Panc1 (cell line): ENCODE measurements at regions not wholly inside any gene's neighbourhood (a gene's known extent, or its start where the extent isn't known, plus 50 kb on each side); places are given as distances from the start of the nearest gene placed in this dataset.

Source experiments
- CTCF ChIP-seq: fragments of 450-650 bp; IDR thresholded peaks from 2 replicates; pipeline ENCODE4 v1.5.1; 2017; ENCODE audit warnings: mild to moderate bottlenecking
- TF ChIP-seq, protein P1 (sequence below), 2 experiments: IDR thresholded peaks; 2 replicates each; pipeline ENCODE4 v1.6.1; 2011 to 2012; ENCODE audit warnings: low read depth in 2 of 2, control low read depth in 1 of 2, low read length in 1 of 2, mild to moderate bottlenecking in 1 of 2, moderate library complexity in 1 of 2; ENCODE audit not compliant: insufficient read depth in 1 of 2

GRCh38 chr1:195394567-195394966 is 1213.7 kb downstream of the KCNT2 start:
- no peak for TF ChIP-seq CTCF
- TF ChIP-seq, protein P1, sequence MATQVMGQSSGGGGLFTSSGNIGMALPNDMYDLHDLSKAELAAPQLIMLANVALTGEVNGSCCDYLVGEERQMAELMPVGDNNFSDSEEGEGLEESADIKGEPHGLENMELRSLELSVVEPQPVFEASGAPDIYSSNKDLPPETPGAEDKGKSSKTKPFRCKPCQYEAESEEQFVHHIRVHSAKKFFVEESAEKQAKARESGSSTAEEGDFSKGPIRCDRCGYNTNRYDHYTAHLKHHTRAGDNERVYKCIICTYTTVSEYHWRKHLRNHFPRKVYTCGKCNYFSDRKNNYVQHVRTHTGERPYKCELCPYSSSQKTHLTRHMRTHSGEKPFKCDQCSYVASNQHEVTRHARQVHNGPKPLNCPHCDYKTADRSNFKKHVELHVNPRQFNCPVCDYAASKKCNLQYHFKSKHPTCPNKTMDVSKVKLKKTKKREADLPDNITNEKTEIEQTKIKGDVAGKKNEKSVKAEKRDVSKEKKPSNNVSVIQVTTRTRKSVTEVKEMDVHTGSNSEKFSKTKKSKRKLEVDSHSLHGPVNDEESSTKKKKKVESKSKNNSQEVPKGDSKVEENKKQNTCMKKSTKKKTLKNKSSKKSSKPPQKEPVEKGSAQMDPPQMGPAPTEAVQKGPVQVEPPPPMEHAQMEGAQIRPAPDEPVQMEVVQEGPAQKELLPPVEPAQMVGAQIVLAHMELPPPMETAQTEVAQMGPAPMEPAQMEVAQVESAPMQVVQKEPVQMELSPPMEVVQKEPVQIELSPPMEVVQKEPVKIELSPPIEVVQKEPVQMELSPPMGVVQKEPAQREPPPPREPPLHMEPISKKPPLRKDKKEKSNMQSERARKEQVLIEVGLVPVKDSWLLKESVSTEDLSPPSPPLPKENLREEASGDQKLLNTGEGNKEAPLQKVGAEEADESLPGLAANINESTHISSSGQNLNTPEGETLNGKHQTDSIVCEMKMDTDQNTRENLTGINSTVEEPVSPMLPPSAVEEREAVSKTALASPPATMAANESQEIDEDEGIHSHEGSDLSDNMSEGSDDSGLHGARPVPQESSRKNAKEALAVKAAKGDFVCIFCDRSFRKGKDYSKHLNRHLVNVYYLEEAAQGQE (IDR thresholded peaks at IDR 0.05; ENCODE audit: insufficient read depth in 1 of 2, low read depth in 2 of 2, low read length in 1 of 2): no peak
